ENCODE measurements at regions not wholly inside any gene's neighbourhood (a gene's known extent, or its start where the extent isn't known, plus 50 kb on each side); places are given as distances from the start of the nearest gene placed in this dataset.

- Histone ChIP-seq H3K9me3 (ENCODE audit: control extremely low read depth in 1 of 5, control insufficient read depth in 4 of 5, insufficient read depth in 2 of 5, low read depth in 1 of 5, low read length in 4 of 5) (no peaks in the 10 kb centered on the region), H3K4me3 (ENCODE audit: control insufficient read depth in 1 of 7, extremely low read depth in 1 of 7, insufficient read depth in 4 of 7, low read depth in 2 of 7, low read length in 6 of 7) (no peak overlapping the region), H3K36me3 (ENCODE audit: control insufficient read depth in 4 of 4, insufficient read depth in 4 of 4, low read length in 3 of 4) (no peaks in the 10 kb centered on the region), H3K27ac (ENCODE audit: insufficient read depth in 1 of 2, low read depth in 1 of 2, low read length in 2 of 2, poor library complexity in 1 of 2, severe bottlenecking in 2 of 2) (no peak overlapping the region), H3K4me1 (ENCODE audit: control extremely low read depth in 1 of 4, control insufficient read depth in 4 of 4, insufficient read depth in 4 of 4, low read length in 3 of 4) (peaks cover 0 to 9% (median 0%) of the 10 kb centered on the region in 4 experiments), H3K27me3 (replicated peaks in 2 of 5; ENCODE audit: control insufficient read depth in 4 of 5, insufficient read depth in 5 of 5, low read length in 4 of 5) (no peaks in the 10 kb centered on the region)
- ChIA-PET POLR2A (no interaction called here), CTCF (no interaction called here)
- DNase-seq = no peak
- WGBS (ENCODE audit: insufficient coverage) = 92% methylated on average over 2 of the region's 2 CpGs
These were observed 50.4 kb upstream of the RAPH1 start for GRCh38 chr2:203585516-203585915.

DNA sequence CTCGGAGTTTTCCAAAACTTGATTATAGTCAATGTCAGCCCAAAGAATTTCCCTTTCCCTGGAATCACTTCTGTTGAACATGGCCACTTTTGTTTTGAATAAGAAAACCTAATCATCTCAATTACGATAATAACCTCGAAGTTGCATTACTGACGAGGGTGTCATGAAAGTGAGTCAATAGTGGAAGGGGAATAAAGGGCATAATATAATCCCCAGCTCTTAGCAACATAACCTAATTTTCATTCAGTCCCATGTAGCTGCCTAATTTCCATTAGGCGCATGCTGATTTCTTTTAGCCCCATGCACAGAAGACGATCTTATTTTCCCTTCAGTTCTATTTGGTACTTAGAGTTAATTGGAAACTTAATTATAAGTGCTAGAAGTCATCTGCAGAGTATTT lies 51.1 kb upstream of the RAPH1 start:
- H3K27me3 ChIP-seq (replicated peaks in 2 of 5; ENCODE audit: control insufficient read depth in 4 of 5, insufficient read depth in 5 of 5, low read length in 4 of 5) = no peaks in the 10 kb centered on the region
- 100% methylated on average over 1 of the region's 6 CpGs for WGBS (ENCODE audit: insufficient coverage)
- H3K27ac ChIP-seq (ENCODE audit: insufficient read depth in 1 of 2, low read depth in 1 of 2, low read length in 2 of 2, poor library complexity in 1 of 2, severe bottlenecking in 2 of 2) = no peak overlapping the region
- H3K4me1 ChIP-seq (ENCODE audit: control extremely low read depth in 1 of 4, control insufficient read depth in 4 of 4, insufficient read depth in 4 of 4, low read length in 3 of 4) = peaks cover 0 to 9% (median under 1%) of the 10 kb centered on the region in 4 experiments
- H3K36me3 ChIP-seq (ENCODE audit: control insufficient read depth in 4 of 4, insufficient read depth in 4 of 4, low read length in 3 of 4) = no peaks in the 10 kb centered on the region
- ChIA-PET POLR2A (no interaction called here), CTCF (no interaction called here)
- no peaks in the 10 kb centered on the region for H3K9me3 ChIP-seq (ENCODE audit: control extremely low read depth in 1 of 5, control insufficient read depth in 4 of 5, insufficient read depth in 2 of 5, low read depth in 1 of 5, low read length in 4 of 5)
- H3K4me3 ChIP-seq (ENCODE audit: control insufficient read depth in 1 of 7, extremely low read depth in 1 of 7, insufficient read depth in 4 of 7, low read depth in 2 of 7, low read length in 6 of 7) = no peak overlapping the region
- no peak for DNase-seq

GRCh38 chr2:203586696-203587095 lies 51.6 kb upstream of the RAPH1 start:
- CTCF ChIA-PET = no interaction called here
- H3K4me3 ChIP-seq (ENCODE audit: control insufficient read depth in 1 of 7, extremely low read depth in 1 of 7, insufficient read depth in 4 of 7, low read depth in 2 of 7, low read length in 6 of 7) = no peak overlapping the region
- H3K9me3 ChIP-seq (ENCODE audit: control extremely low read depth in 1 of 5, control insufficient read depth in 4 of 5, insufficient read depth in 2 of 5, low read depth in 1 of 5, low read length in 4 of 5) = no peaks in the 10 kb centered on the region
- no peaks in the 10 kb centered on the region for H3K27me3 ChIP-seq (replicated peaks in 2 of 5; ENCODE audit: control insufficient read depth in 4 of 5, insufficient read depth in 5 of 5, low read length in 4 of 5)
- POLR2A ChIA-PET = no interaction called here
- peaks cover 0 to 13% (median 2%) of the 10 kb centered on the region in 4 experiments for H3K4me1 ChIP-seq (ENCODE audit: control extremely low read depth in 1 of 4, control insufficient read depth in 4 of 4, insufficient read depth in 4 of 4, low read length in 3 of 4)
- WGBS (ENCODE audit: insufficient coverage) = 69% methylated on average over 2 of the region's 4 CpGs
- no peak overlapping the region for H3K27ac ChIP-seq (ENCODE audit: insufficient read depth in 1 of 2, low read depth in 1 of 2, low read length in 2 of 2, poor library complexity in 1 of 2, severe bottlenecking in 2 of 2)
- no peak for DNase-seq
- no peaks in the 10 kb centered on the region for H3K36me3 ChIP-seq (ENCODE audit: control insufficient read depth in 4 of 4, insufficient read depth in 4 of 4, low read length in 3 of 4)

GRCh38 chr2:203590496-203590895 lies 55.4 kb upstream of the RAPH1 start:
- DNase-seq = no peak
- WGBS (ENCODE audit: insufficient coverage) = no CpG with 5 or more reads among the region's 2 CpGs
- Histone ChIP-seq H3K27me3 (replicated peaks in 2 of 5; ENCODE audit: control insufficient read depth in 4 of 5, insufficient read depth in 5 of 5, low read length in 4 of 5) (no peaks in the 10 kb centered on the region), H3K4me1 (ENCODE audit: control extremely low read depth in 1 of 4, control insufficient read depth in 4 of 4, insufficient read depth in 4 of 4, low read length in 3 of 4) (peaks cover 0 to 4% (median 2%) of the 10 kb centered on the region in 4 experiments), H3K4me3 (ENCODE audit: control insufficient read depth in 1 of 7, extremely low read depth in 1 of 7, insufficient read depth in 4 of 7, low read depth in 2 of 7, low read length in 6 of 7) (no peak overlapping the region), H3K9me3 (ENCODE audit: control extremely low read depth in 1 of 5, control insufficient read depth in 4 of 5, insufficient read depth in 2 of 5, low read depth in 1 of 5, low read length in 4 of 5) (no peaks in the 10 kb centered on the region), H3K36me3 (ENCODE audit: control insufficient read depth in 4 of 4, insufficient read depth in 4 of 4, low read length in 3 of 4) (no peaks in the 10 kb centered on the region), H3K27ac (ENCODE audit: insufficient read depth in 1 of 2, low read depth in 1 of 2, low read length in 2 of 2, poor library complexity in 1 of 2, severe bottlenecking in 2 of 2) (no peak overlapping the region)
- POLR2A ChIA-PET = no interaction called here
- CTCF ChIA-PET = no interaction called here

DNA sequence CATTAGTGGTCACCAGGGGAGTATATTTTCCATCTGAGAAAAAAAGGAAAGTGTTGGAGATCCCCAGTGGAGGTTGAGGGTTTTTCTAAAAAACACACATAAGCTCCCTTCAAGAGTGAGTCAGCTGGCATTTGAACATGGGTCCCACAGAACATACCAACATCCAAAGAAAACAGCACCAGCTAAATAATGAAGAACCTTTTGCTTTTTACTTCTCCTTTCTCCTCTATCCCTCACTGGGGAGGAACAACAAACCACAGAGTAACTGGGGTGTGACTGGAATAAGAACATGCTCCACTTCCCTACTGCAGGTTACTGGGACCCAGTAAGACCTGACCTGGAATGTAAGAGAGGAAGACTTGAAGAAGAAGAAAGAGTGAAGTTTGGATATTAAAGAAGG lies 56.5 kb upstream of the RAPH1 start:
- Histone ChIP-seq H3K9me3 (ENCODE audit: control extremely low read depth in 1 of 5, control insufficient read depth in 4 of 5, insufficient read depth in 2 of 5, low read depth in 1 of 5, low read length in 4 of 5) (no peaks in the 10 kb centered on the region), H3K27ac (ENCODE audit: insufficient read depth in 1 of 2, low read depth in 1 of 2, low read length in 2 of 2, poor library complexity in 1 of 2, severe bottlenecking in 2 of 2) (no peak overlapping the region), H3K27me3 (replicated peaks in 2 of 5; ENCODE audit: control insufficient read depth in 4 of 5, insufficient read depth in 5 of 5, low read length in 4 of 5) (no peaks in the 10 kb centered on the region), H3K4me1 (ENCODE audit: control extremely low read depth in 1 of 4, control insufficient read depth in 4 of 4, insufficient read depth in 4 of 4, low read length in 3 of 4) (peaks cover 0 to 4% (median 2%) of the 10 kb centered on the region in 4 experiments), H3K4me3 (ENCODE audit: control insufficient read depth in 1 of 7, extremely low read depth in 1 of 7, insufficient read depth in 4 of 7, low read depth in 2 of 7, low read length in 6 of 7) (no peak overlapping the region), H3K36me3 (ENCODE audit: control insufficient read depth in 4 of 4, insufficient read depth in 4 of 4, low read length in 3 of 4) (no peaks in the 10 kb centered on the region)
- CTCF ChIA-PET = no interaction called here
- POLR2A ChIA-PET = no interaction called here
- peak in 2 of 3 donors; percentile 55 to 63 for DNase-seq

GRCh38 chr2:203592470-203592869 lies 57.4 kb upstream of the RAPH1 start:
- Histone ChIP-seq H3K27me3 (replicated peaks in 2 of 5; ENCODE audit: control insufficient read depth in 4 of 5, insufficient read depth in 5 of 5, low read length in 4 of 5) (no peaks in the 10 kb centered on the region), H3K27ac (ENCODE audit: insufficient read depth in 1 of 2, low read depth in 1 of 2, low read length in 2 of 2, poor library complexity in 1 of 2, severe bottlenecking in 2 of 2) (no peak overlapping the region), H3K36me3 (ENCODE audit: control insufficient read depth in 4 of 4, insufficient read depth in 4 of 4, low read length in 3 of 4) (no peaks in the 10 kb centered on the region), H3K4me3 (ENCODE audit: control insufficient read depth in 1 of 7, extremely low read depth in 1 of 7, insufficient read depth in 4 of 7, low read depth in 2 of 7, low read length in 6 of 7) (no peak overlapping the region), H3K4me1 (ENCODE audit: control extremely low read depth in 1 of 4, control insufficient read depth in 4 of 4, insufficient read depth in 4 of 4, low read length in 3 of 4) (peaks cover 0 to 4% (median 2%) of the 10 kb centered on the region in 4 experiments), H3K9me3 (ENCODE audit: control extremely low read depth in 1 of 5, control insufficient read depth in 4 of 5, insufficient read depth in 2 of 5, low read depth in 1 of 5, low read length in 4 of 5) (no peaks in the 10 kb centered on the region)
- POLR2A ChIA-PET = no interaction called here
- no peak for DNase-seq
- WGBS (ENCODE audit: insufficient coverage) = 100% methylated on average over 2 of the region's 2 CpGs
- CTCF ChIA-PET = no interaction called here

- no peak overlapping the region for H3K4me3 ChIP-seq (ENCODE audit: control insufficient read depth in 1 of 7, extremely low read depth in 1 of 7, insufficient read depth in 4 of 7, low read depth in 2 of 7, low read length in 6 of 7)
- peaks cover 0 to 12% (median 2%) of the 10 kb centered on the region in 4 experiments for H3K4me1 ChIP-seq (ENCODE audit: control extremely low read depth in 1 of 4, control insufficient read depth in 4 of 4, insufficient read depth in 4 of 4, low read length in 3 of 4)
- POLR2A ChIA-PET = no interaction called here
- CTCF ChIA-PET = no interaction called here
- no peaks in the 10 kb centered on the region for H3K9me3 ChIP-seq (ENCODE audit: control extremely low read depth in 1 of 5, control insufficient read depth in 4 of 5, insufficient read depth in 2 of 5, low read depth in 1 of 5, low read length in 4 of 5)
- no peaks in the 10 kb centered on the region for H3K27me3 ChIP-seq (replicated peaks in 2 of 5; ENCODE audit: control insufficient read depth in 4 of 5, insufficient read depth in 5 of 5, low read length in 4 of 5)
- no peak for DNase-seq
- no peak overlapping the region for H3K27ac ChIP-seq (ENCODE audit: insufficient read depth in 1 of 2, low read depth in 1 of 2, low read length in 2 of 2, poor library complexity in 1 of 2, severe bottlenecking in 2 of 2)
- H3K36me3 ChIP-seq (ENCODE audit: control insufficient read depth in 4 of 4, insufficient read depth in 4 of 4, low read length in 3 of 4) = no peaks in the 10 kb centered on the region
These were observed 59.4 kb upstream of the RAPH1 start for GRCh38 chr2:203594541-203594940.

- no peaks in the 10 kb centered on the region for H3K27me3 ChIP-seq (replicated peaks in 2 of 5; ENCODE audit: control insufficient read depth in 4 of 5, insufficient read depth in 5 of 5, low read length in 4 of 5)
- H3K36me3 ChIP-seq (ENCODE audit: control insufficient read depth in 4 of 4, insufficient read depth in 4 of 4, low read length in 3 of 4) = no peaks in the 10 kb centered on the region
- WGBS (ENCODE audit: insufficient coverage) = 93% methylated on average over 5 of the region's 5 CpGs
- no peak overlapping the region for H3K27ac ChIP-seq (ENCODE audit: insufficient read depth in 1 of 2, low read depth in 1 of 2, low read length in 2 of 2, poor library complexity in 1 of 2, severe bottlenecking in 2 of 2)
- H3K4me1 ChIP-seq (ENCODE audit: control extremely low read depth in 1 of 4, control insufficient read depth in 4 of 4, insufficient read depth in 4 of 4, low read length in 3 of 4) = peaks cover 0 to 12% (median 1%) of the 10 kb centered on the region in 4 experiments
- H3K9me3 ChIP-seq (ENCODE audit: control extremely low read depth in 1 of 5, control insufficient read depth in 4 of 5, insufficient read depth in 2 of 5, low read depth in 1 of 5, low read length in 4 of 5) = no peaks in the 10 kb centered on the region
- DNase-seq = no peak
- CTCF ChIA-PET = no interaction called here
- POLR2A ChIA-PET = no interaction called here
- H3K4me3 ChIP-seq (ENCODE audit: control insufficient read depth in 1 of 7, extremely low read depth in 1 of 7, insufficient read depth in 4 of 7, low read depth in 2 of 7, low read length in 6 of 7) = no peak overlapping the region
These were observed 61.1 kb upstream of the RAPH1 start for GRCh38 chr2:203596183-203596582.

Measured in common myeloid progenitor, CD34-positive (primary cell).